Limb (tissue), 2 donors: ENCODE measurements at regions not wholly inside any gene's neighbourhood (a gene's known extent, or its start where the extent isn't known, plus 50 kb on each side); places are given as distances from the start of the nearest gene placed in this dataset.
A peak's percentile ranks its signal among the peaks of the same experiment; 100 is the strongest.

Source experiments
- DNase-seq, 2 donors: peaks; one replicate each; pipeline ENCODE4 v3.0.0-alpha.2; 2016; ENCODE audit errors: extremely low spot score in 2 of 2

- no peak for DNase-seq
These were observed 216.9 kb upstream of the ARHGAP20 start for GRCh38 chr11:110929129-110929528.

GRCh38 chr11:110928391-110928790, 216.2 kb upstream of the ARHGAP20 start:
- no peak for DNase-seq

- DNase-seq: peak; percentile 51 to 54
These were observed 209.7 kb upstream of the ARHGAP20 start for GRCh38 chr11:110921742-110922521.

- no peak for DNase-seq
These were observed 207.1 kb upstream of the ARHGAP20 start for GRCh38 chr11:110919241-110919922.

GRCh38 chr11:110918351-110918750, 206.1 kb upstream of the ARHGAP20 start:
- no peak for DNase-seq

- no peak for DNase-seq
These were observed 200.2 kb upstream of the ARHGAP20 start for GRCh38 chr11:110912437-110912836.

GRCh38 chr11:110910384-110910783, 198.1 kb upstream of the ARHGAP20 start:
- no peak for DNase-seq

GRCh38 chr11:110909336-110909735, 197.1 kb upstream of the ARHGAP20 start:
- DNase-seq: no peak

- DNase-seq: peak in 1 of 2 donors; percentile 47
These were observed 196.3 kb upstream of the ARHGAP20 start for GRCh38 chr11:110908401-110909105.

GRCh38 chr11:110907629-110908028, 195.4 kb upstream of the ARHGAP20 start:
- peak; percentile 46 to 63 for DNase-seq

- DNase-seq: peak in 1 of 2 donors; percentile 46
These were observed 191.6 kb upstream of the ARHGAP20 start for GRCh38 chr11:110903830-110904229.

- no peak for DNase-seq
These were observed 191.1 kb upstream of the ARHGAP20 start for GRCh38 chr11:110903378-110903777.

GRCh38 chr11:110901441-110901840, 189.2 kb upstream of the ARHGAP20 start:
- DNase-seq: no peak

GRCh38 chr11:110900426-110900825, 188.2 kb upstream of the ARHGAP20 start:
- DNase-seq: no peak

- no peak for DNase-seq
These were observed 184.8 kb upstream of the ARHGAP20 start for GRCh38 chr11:110897035-110897434.

GRCh38 chr11:110896358-110896757, 184.1 kb upstream of the ARHGAP20 start:
- no peak for DNase-seq

- no peak for DNase-seq
These were observed 182.0 kb upstream of the ARHGAP20 start for GRCh38 chr11:110894224-110894623.

GRCh38 chr11:110892741-110893285, 180.6 kb upstream of the ARHGAP20 start:
- DNase-seq: no peak

GRCh38 chr11:110891411-110891810, 179.2 kb upstream of the ARHGAP20 start:
- no peak for DNase-seq

GRCh38 chr11:110890995-110891394, 178.8 kb upstream of the ARHGAP20 start:
- no peak for DNase-seq

GRCh38 chr11:110886288-110886970, 174.2 kb upstream of the ARHGAP20 start:
- peak in 1 of 2 donors; percentile 34 for DNase-seq
